ENCODE measurements at regions not wholly inside any gene's neighbourhood (a gene's known extent, or its start where the extent isn't known, plus 50 kb on each side); places are given as distances from the start of the nearest gene placed in this dataset.

- Histone ChIP-seq H3K27me3 (replicated peaks in 1 of 2; ENCODE audit: control insufficient read depth in 2 of 2, insufficient read depth in 2 of 2, low read length in 1 of 2) (no peaks in the 10 kb centered on the region), H3K9me3 (replicated peaks; ENCODE audit: control insufficient read depth, insufficient read depth, low read length) (no peaks in the 10 kb centered on the region), H3K79me2 (ENCODE audit: control insufficient read depth, insufficient read depth, low read length) (no peaks in the 10 kb centered on the region), H3K9ac (ENCODE audit: control insufficient read depth, insufficient read depth, low read length) (no peak overlapping the region), H3K27ac (ENCODE audit: control insufficient read depth, insufficient read depth) (no peak overlapping the region), H3K36me3 (ENCODE audit: control insufficient read depth in 2 of 2, insufficient read depth in 2 of 2, low read length in 1 of 2) (no peaks in the 10 kb centered on the region), H3K4me3 (no peak overlapping the region), H2AFZ (ENCODE audit: control insufficient read depth, low read depth, low read length) (no peak overlapping the region), H4K20me1 (ENCODE audit: control insufficient read depth, insufficient read depth) (no peaks in the 10 kb centered on the region), H3K4me2 (ENCODE audit: control insufficient read depth, insufficient read depth) (no peak overlapping the region), H3K4me1 (ENCODE audit: control insufficient read depth, insufficient read depth, low read length) (no peaks in the 10 kb centered on the region)
- in situ Hi-C loops (cut with MboI) (no loop called here), intact Hi-C loops (cut with micrococcal nuclease; ENCODE audit: unreplicated experiment) (no loop called here)
- ATAC-seq (no peak), DNase-seq (ENCODE audit: low read depth, low spot score) (no peak), FAIRE-seq (no peak)
- SMC1A ChIA-PET (ENCODE audit: uncharacterized antibody, unreplicated experiment): no interaction called here
- CTCF ChIA-PET: no interaction called here
- RAD21 ChIA-PET (ENCODE audit: unreplicated experiment): no interaction called here
- POLR2A ChIA-PET: no interaction called here
- TF ChIP-seq ETV6 (conservative IDR thresholded peaks at IDR 0.05 in 1 of 2, IDR thresholded peaks at IDR 0.05 in 1 of 2; ENCODE audit: borderline replicate concordance in 1 of 2, low read depth in 1 of 2) (0 out of 4 replicates have a peak, but pooled peaks of 1 of the 2 experiments have one; percentile 58), FOS (IDR thresholded peaks at IDR 0.05; ENCODE audit: borderline replicate concordance, extremely low read depth, insufficient read length) (no peak)
- WGBS (ENCODE audit: insufficient coverage, insufficient replicate concordance, low lambda C conversion rate, missing lambda C conversion rate): 17% methylated on average over 5 of the region's 5 CpGs
- BruUV-seq (replicated peaks): no TSS peak
Measured at GRCh38 chr3:64894006-64894405, 206.2 kb upstream of the ADAMTS9 start.

- POLR2A ChIA-PET: no interaction called here
- no peaks in the 10 kb centered on the region for H4K20me1 ChIP-seq (ENCODE audit: control insufficient read depth, insufficient read depth)
- TF ChIP-seq RAD51 (IDR thresholded peaks at IDR 0.05) (no peak), BCL3 (IDR thresholded peaks at IDR 0.05; ENCODE audit: borderline replicate concordance, insufficient read depth, low read depth, low read length, poor library complexity, severe bottlenecking) (no peak)
- no peak overlapping the region for H3K4me2 ChIP-seq (ENCODE audit: control insufficient read depth, insufficient read depth)
- H3K27me3 ChIP-seq (replicated peaks in 1 of 2; ENCODE audit: control insufficient read depth in 2 of 2, insufficient read depth in 2 of 2, low read length in 1 of 2): no peaks in the 10 kb centered on the region
- BruUV-seq (replicated peaks): no TSS peak
- H3K9me3 ChIP-seq (replicated peaks; ENCODE audit: control insufficient read depth, insufficient read depth, low read length): no peaks in the 10 kb centered on the region
- DNase-seq (ENCODE audit: low read depth, low spot score): no peak
- no peak overlapping the region for H3K9ac ChIP-seq (ENCODE audit: control insufficient read depth, insufficient read depth, low read length)
- CTCF ChIA-PET: no interaction called here
- RAD21 ChIA-PET (ENCODE audit: unreplicated experiment): no interaction called here
- H2AFZ ChIP-seq (ENCODE audit: control insufficient read depth, low read depth, low read length): no peak overlapping the region
- H3K36me3 ChIP-seq (ENCODE audit: control insufficient read depth in 2 of 2, insufficient read depth in 2 of 2, low read length in 1 of 2): no peaks in the 10 kb centered on the region
- H3K4me1 ChIP-seq (ENCODE audit: control insufficient read depth, insufficient read depth, low read length): no peaks in the 10 kb centered on the region
- 61% methylated on average over 5 of the region's 5 CpGs for WGBS (ENCODE audit: insufficient coverage, insufficient replicate concordance, low lambda C conversion rate, missing lambda C conversion rate)
- intact Hi-C loops (cut with micrococcal nuclease; ENCODE audit: unreplicated experiment) (no loop called here), in situ Hi-C loops (cut with MboI) (no loop called here)
- FAIRE-seq: no peak
- ATAC-seq: no peak
- no peak overlapping the region for H3K27ac ChIP-seq (ENCODE audit: control insufficient read depth, insufficient read depth)
- SMC1A ChIA-PET (ENCODE audit: uncharacterized antibody, unreplicated experiment): no interaction called here
- no peaks in the 10 kb centered on the region for H3K79me2 ChIP-seq (ENCODE audit: control insufficient read depth, insufficient read depth, low read length)
- H3K4me3 ChIP-seq: no peak overlapping the region
Measured at GRCh38 chr3:64892671-64893309, 205.0 kb upstream of the ADAMTS9 start.

All from GM12878 (cell line).